Epidermal melanocyte (primary cell): ENCODE measurements at regions not wholly inside any gene's neighbourhood (a gene's known extent, or its start where the extent isn't known, plus 50 kb on each side); places are given as distances from the start of the nearest gene placed in this dataset.
"Not testable (repeated sequence)": the region's sequence is repeated elsewhere in the genome, so short reads cannot be mapped to it uniquely, and the experiment has no call there.

Source experiments
- DNase-seq: peaks from one replicate; pipeline ENCODE4 v3.0.0; 2011; ENCODE audit warnings: low spot score; ENCODE audit not compliant: insufficient read length

- DNase-seq = no peak
Measured at GRCh38 chr2:45117383-45117782, 108.1 kb upstream of the SIX2 start.

- no peak for DNase-seq
Measured at GRCh38 chr2:45115181-45115580, 105.9 kb upstream of the SIX2 start.

- no peak for DNase-seq
Measured at GRCh38 chr2:45114221-45114955, 105.1 kb upstream of the SIX2 start.

GRCh38 chr2:45112750-45113149 lies 103.5 kb upstream of the SIX2 start:
- DNase-seq = no peak

- DNase-seq = no peak
Measured at GRCh38 chr2:45105050-45105582, 95.9 kb upstream of the SIX2 start.

GRCh38 chr2:45104429-45104828 lies 95.2 kb upstream of the SIX2 start:
- no peak for DNase-seq

DNA sequence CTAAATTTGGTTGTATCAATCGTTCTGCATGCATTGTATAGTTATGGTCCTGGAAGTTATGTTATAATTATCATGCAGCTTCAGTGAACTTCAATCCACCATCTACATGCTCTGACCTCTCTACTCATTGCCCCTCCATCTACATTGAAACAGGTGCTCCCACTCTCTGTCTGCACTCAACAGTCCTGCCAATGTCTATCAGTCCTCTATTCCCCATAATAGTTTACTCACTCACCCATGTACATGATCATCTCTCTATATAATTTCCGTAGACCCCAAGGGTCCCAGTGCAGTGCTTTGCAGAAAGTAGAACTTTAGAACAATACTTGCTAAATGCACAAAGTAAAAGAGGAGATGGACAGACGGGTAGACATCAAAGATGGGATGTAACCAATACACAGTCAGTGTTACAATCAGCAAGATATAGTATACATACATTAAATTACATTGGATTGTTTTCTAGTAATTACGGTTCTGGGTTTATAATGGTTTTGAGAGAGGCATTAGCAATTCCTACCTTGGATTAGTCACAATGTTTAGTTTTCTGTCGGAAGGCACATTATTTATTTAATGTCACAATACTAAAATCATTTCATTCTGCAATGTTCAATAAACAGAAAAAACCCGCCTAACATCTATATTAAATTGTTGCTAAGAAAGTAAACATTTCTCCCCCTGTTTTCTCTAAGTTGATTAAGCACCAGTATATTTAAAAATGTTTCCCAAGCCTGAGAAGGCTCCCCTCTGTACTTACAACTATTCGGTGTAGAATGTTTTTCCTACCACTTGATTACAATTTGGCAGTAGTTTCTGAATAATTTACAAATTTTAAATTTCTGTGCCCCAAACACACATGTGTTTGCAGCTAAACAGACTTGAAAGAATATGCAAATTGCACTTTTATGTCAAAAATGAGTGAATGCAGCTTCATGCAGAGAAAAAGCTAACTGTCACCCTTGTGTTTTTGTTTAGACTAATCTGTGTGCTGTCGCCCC lies 94.4 kb upstream of the SIX2 start:
- DNase-seq = no peak

GRCh38 chr2:45102579-45103117 lies 93.4 kb upstream of the SIX2 start:
- DNase-seq = no peak

GRCh38 chr2:45102141-45102540 lies 92.9 kb upstream of the SIX2 start:
- no peak for DNase-seq

DNA sequence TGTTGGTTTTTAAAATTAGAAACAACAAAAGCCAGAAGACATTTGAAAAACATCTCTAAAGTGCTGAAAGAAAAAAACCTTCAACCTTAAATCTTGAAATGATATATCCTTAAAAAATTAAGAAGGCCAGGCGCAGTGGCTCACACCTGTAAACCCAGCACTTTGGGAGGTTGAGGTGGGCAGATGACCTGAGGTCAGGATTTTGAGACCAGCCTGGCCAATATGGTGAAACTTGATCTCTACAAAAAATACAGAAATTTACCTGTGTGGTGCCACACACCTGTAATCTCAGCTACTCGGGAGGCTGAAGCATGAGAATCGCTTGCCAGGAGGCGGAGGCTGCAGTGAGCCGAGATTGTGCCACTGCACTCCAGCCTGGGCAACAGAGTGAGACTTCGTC lies 87.7 kb upstream of the SIX2 start:
- no peak for DNase-seq

DNA sequence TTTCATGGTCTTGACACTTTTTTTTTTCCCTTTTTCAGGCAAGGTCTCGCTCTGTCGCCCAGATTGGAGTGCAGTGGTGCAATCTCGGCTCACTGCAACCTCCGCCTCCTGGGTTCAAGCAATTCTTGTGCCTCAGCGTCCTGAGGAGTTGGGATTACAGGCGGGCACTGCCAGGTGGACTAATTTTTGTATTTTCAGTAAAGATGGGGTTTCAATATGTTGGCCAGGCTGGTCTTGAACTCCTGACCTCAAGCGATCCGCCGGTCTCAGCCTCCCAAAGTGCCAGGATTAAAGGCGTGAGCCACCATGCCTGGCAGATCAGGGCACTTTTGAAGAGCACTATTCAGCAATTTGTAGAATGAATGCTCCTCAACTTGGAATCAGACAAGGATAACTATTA lies 86.8 kb upstream of the SIX2 start:
- not testable (repeated sequence) for DNase-seq

DNA sequence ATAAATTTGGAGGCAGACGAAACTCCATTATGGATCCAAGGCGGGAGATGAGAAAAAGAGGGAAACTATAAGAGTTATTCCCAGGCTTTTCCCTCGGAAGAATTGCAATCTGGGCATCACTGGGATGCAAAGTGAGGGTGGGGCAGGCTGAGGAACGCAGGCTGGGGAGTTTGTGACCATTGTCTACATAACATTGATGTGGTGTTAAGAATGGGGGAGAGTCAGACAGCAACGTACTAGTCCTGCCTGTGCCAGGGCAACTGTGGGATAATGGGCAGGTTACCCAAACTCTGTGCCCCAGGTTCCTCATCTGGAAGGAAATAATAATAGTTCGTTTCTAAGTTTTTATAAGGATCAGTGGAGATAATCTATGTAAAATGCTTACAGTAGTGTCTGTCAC lies 84.4 kb upstream of the SIX2 start:
- no peak for DNase-seq

GRCh38 chr2:45093181-45093580 lies 83.9 kb upstream of the SIX2 start:
- DNase-seq = no peak

DNA sequence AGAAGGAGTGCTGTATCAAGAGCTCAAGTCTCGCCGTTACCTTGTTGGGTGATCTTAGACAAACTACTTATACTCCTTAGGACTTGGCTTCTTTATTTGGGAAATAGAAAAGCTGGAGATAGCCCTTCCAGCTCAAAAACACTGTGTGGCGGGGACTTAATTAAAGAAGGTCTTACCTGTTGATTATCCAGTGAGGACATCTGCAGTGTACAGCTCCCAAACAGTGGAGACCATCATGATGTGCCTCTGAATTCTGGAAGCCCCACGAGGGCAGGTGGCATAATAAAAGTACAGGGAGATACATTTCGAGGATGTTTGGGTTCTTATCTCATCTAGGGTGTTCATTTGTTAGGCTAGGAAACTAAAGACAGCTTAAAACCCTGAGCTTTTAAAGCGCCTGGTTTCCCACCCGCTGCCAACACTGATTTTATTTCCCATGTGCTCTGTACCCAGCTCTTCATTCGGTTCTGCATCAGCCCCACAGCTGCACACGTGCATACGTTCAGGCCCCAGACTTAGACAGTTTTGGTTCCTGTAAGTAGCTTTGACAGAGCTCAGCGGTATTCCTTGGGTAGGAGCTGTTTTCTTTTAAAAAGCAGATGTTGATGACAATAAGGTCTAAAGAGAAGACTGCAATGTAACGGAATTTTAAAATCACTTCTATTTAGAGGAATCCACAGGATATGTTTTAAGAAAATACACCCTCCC lies 80.5 kb upstream of the SIX2 start:
- DNase-seq = no peak

GRCh38 chr2:45085487-45085886 lies 76.2 kb upstream of the SIX2 start:
- no peak for DNase-seq

GRCh38 chr2:45084361-45085020 lies 75.2 kb upstream of the SIX2 start:
- no peak for DNase-seq

GRCh38 chr2:45083175-45083574 lies 73.9 kb upstream of the SIX2 start:
- no peak for DNase-seq

DNA sequence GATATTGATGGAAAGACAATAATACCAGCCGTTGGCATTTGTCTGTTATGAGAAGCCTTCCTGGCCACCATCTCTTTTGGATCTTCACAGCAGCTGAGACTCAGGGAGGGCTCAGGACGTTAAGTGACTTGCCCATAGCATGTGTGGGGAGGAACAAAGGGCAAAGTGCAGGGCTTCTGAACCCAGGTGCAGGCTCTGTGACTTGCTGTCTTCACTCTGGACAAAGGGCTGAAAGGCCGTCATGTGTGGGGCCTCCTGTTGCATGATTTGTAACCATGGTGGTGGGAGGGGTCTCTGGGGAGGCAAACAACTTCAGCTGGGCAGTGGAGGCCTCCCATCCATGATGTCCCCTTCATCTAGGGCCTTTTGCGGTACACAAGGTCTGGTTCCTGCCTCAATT lies 65.5 kb upstream of the SIX2 start:
- DNase-seq = no peak

GRCh38 chr2:45072862-45073237 lies 63.6 kb upstream of the SIX2 start:
- no peak for DNase-seq

GRCh38 chr2:45072064-45072861 lies 63.0 kb upstream of the SIX2 start:
- DNase-seq = no peak
